Effector memory CD8-positive, alpha-beta T cell (primary cell): ENCODE measurements at regions not wholly inside any gene's neighbourhood (a gene's known extent, or its start where the extent isn't known, plus 50 kb on each side); places are given as distances from the start of the nearest gene placed in this dataset.

Experiments
- ATAC-seq: fragments of 150-1000 bp; cut with Tn5 transposase; replicated peaks from 2 replicates; pipeline ENCODE4 v1.10.0; 2021; ENCODE audit warnings: mild to moderate bottlenecking, moderate library complexity
- DNase-seq, 3 experiments: peaks; one replicate each; pipeline ENCODE4 v3.0.0; 2021
- H3K27ac Mint-ChIP-seq, 2 donors: one replicate each; pipeline ENCODE4 v1.8.0; 2022; ENCODE audit warnings: mild to moderate bottlenecking in 2 of 2, mixed read lengths in 2 of 2, moderate library complexity in 2 of 2
- H3K27me3 Mint-ChIP-seq, 2 donors: one replicate each; pipeline ENCODE4 v1.8.0; 2022; ENCODE audit warnings: mixed read lengths in 2 of 2
- H3K36me3 Mint-ChIP-seq: one replicate; pipeline ENCODE4 v1.8.0; 2022; ENCODE audit warnings: mild to moderate bottlenecking, moderate library complexity, mixed read lengths; ENCODE audit not compliant: insufficient read depth
- H3K4me1 Mint-ChIP-seq, 2 donors: one replicate each; pipeline ENCODE4 v1.8.0; 2022; ENCODE audit warnings: low read depth in 2 of 2, mixed read lengths in 2 of 2
- H3K4me3 Mint-ChIP-seq, 2 donors: one replicate each; pipeline ENCODE4 v1.8.0; 2022; ENCODE audit warnings: mild to moderate bottlenecking in 2 of 2, mixed read lengths in 2 of 2, moderate library complexity in 2 of 2
- H3K9me3 Mint-ChIP-seq, 2 donors: one replicate each; pipeline ENCODE4 v1.8.0; 2022; ENCODE audit warnings: mixed read lengths in 2 of 2

- no peak overlapping the region for H3K27ac Mint-ChIP-seq
- no peaks in the 10 kb centered on the region for H3K36me3 Mint-ChIP-seq
- no peaks in the 10 kb centered on the region for H3K27me3 Mint-ChIP-seq
- no peak for ATAC-seq
- no peaks in the 10 kb centered on the region for H3K4me1 Mint-ChIP-seq
- H3K9me3 Mint-ChIP-seq, result peaks cover 10 to 12% of the 10 kb centered on the region in 2 donors
- H3K4me3 Mint-ChIP-seq, result no peak overlapping the region
- no peak for DNase-seq
These were observed 530.0 kb downstream of the ZNF804A start for GRCh38 chr2:185128346-185128745.

DNA sequence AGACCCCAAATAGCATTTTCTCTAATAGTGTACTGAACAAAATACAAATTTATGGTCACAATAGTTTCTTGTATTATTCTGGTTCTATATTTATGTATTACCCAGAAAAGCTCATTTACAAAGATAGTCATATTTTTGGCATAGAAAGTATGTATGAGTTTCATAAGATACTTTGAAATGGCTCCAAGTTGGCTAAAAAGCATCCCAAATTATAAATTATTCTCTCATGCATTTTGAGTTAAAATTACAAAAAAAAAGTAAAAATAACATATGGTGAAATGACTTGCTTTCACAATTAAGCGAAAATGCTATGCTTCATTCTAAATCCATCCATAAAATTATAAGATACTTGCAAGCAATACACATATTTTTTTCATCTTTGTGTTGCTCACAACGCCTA, 530.7 kb downstream of the ZNF804A start:
- Mint-ChIP-seq H3K27ac (no peak overlapping the region), H3K4me1 (no peaks in the 10 kb centered on the region), H3K4me3 (no peak overlapping the region), H3K9me3 (peaks cover 6 to 8% of the 10 kb centered on the region in 2 donors), H3K36me3 (no peaks in the 10 kb centered on the region), H3K27me3 (no peaks in the 10 kb centered on the region)
- no peak for ATAC-seq
- no peak for DNase-seq

GRCh38 chr2:185130685-185131084, 532.4 kb downstream of the ZNF804A start:
- ATAC-seq, result no peak
- Mint-ChIP-seq H3K27me3 (no peaks in the 10 kb centered on the region), H3K4me1 (no peaks in the 10 kb centered on the region), H3K9me3 (peaks cover 6 to 11% of the 10 kb centered on the region in 2 donors), H3K36me3 (no peaks in the 10 kb centered on the region), H3K27ac (no peak overlapping the region), H3K4me3 (no peak overlapping the region)
- no peak for DNase-seq

- no peaks in the 10 kb centered on the region for H3K4me1 Mint-ChIP-seq
- H3K27me3 Mint-ChIP-seq, result no peaks in the 10 kb centered on the region
- ATAC-seq (no peak), DNase-seq (no peak)
- no peak overlapping the region for H3K27ac Mint-ChIP-seq
- no peaks in the 10 kb centered on the region for H3K36me3 Mint-ChIP-seq
- H3K4me3 Mint-ChIP-seq, result no peak overlapping the region
- peaks cover 2 to 8% of the 10 kb centered on the region in 2 donors for H3K9me3 Mint-ChIP-seq
These were observed 534.2 kb downstream of the ZNF804A start for GRCh38 chr2:185132501-185133041.

GRCh38 chr2:185137700-185138099, 539.4 kb downstream of the ZNF804A start:
- Mint-ChIP-seq H3K27ac (no peak overlapping the region), H3K9me3 (peaks cover 6 to 8% of the 10 kb centered on the region in 2 donors), H3K27me3 (no peaks in the 10 kb centered on the region), H3K4me3 (no peak overlapping the region), H3K4me1 (no peaks in the 10 kb centered on the region), H3K36me3 (no peaks in the 10 kb centered on the region)
- DNase-seq (no peak), ATAC-seq (no peak)

- H3K4me1 Mint-ChIP-seq, result no peaks in the 10 kb centered on the region
- H3K9me3 Mint-ChIP-seq, result peaks cover 4 to 8% of the 10 kb centered on the region in 2 donors
- H3K27me3 Mint-ChIP-seq, result no peaks in the 10 kb centered on the region
- DNase-seq (no peak), ATAC-seq (no peak)
- no peak overlapping the region for H3K27ac Mint-ChIP-seq
- H3K36me3 Mint-ChIP-seq, result no peaks in the 10 kb centered on the region
- no peak overlapping the region for H3K4me3 Mint-ChIP-seq
These were observed 544.3 kb downstream of the ZNF804A start for GRCh38 chr2:185142677-185143076.

GRCh38 chr2:185144159-185144919, 546.0 kb downstream of the ZNF804A start:
- no peak for ATAC-seq
- H3K4me3 Mint-ChIP-seq, result no peak overlapping the region
- H3K27ac Mint-ChIP-seq, result no peak overlapping the region
- no peaks in the 10 kb centered on the region for H3K4me1 Mint-ChIP-seq
- no peaks in the 10 kb centered on the region for H3K36me3 Mint-ChIP-seq
- H3K27me3 Mint-ChIP-seq, result no peaks in the 10 kb centered on the region
- H3K9me3 Mint-ChIP-seq, result peaks cover 4 to 8% of the 10 kb centered on the region in 2 donors
- DNase-seq, result no peak

DNA sequence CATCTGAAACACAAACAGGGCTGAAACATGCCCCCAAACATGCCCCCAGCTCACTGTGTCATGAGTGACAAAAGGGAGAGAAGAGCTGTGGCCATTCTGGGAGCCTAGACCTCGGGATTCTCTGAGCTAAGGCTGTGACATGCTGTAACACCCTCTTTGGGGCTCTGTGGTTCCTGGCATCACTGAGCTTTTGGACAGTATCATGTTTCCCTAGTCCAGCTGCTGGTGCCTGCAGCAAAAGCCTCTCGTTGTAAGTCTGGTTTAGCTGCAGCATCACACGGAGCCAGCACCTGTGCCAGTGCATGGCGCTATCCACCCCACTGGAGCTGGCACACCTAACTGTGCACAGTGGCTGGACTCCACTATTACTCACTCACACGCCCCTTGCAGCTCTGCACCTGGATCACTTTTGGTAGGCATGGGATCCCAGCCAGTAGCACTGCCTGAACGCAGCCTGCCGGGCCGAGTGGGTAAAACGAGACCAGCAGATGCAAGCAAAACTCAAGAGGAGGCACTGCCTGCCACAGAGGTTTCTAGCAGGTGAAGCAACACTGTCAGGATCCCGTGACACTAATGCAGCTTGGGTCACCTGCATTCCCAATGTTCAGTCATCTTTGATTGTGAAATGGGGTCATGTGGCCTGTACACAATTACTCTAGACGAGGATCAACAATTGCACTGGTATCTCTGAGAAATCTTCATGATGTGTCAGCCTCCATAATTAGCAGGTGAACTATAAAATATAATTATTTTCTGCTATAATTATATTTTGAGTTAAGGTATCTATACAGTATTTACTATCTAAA, 547.2 kb downstream of the ZNF804A start:
- H3K27me3 Mint-ChIP-seq, result no peaks in the 10 kb centered on the region
- H3K4me3 Mint-ChIP-seq, result no peak overlapping the region
- H3K9me3 Mint-ChIP-seq, result peaks cover 4 to 5% of the 10 kb centered on the region in 2 donors
- no peaks in the 10 kb centered on the region for H3K4me1 Mint-ChIP-seq
- ATAC-seq, result no peak
- DNase-seq, result no peak
- no peaks in the 10 kb centered on the region for H3K36me3 Mint-ChIP-seq
- H3K27ac Mint-ChIP-seq, result no peak overlapping the region

- H3K4me1 Mint-ChIP-seq, result no peaks in the 10 kb centered on the region
- H3K9me3 Mint-ChIP-seq, result peaks cover 7 to 8% of the 10 kb centered on the region in 2 donors
- DNase-seq (no peak), ATAC-seq (no peak)
- H3K27me3 Mint-ChIP-seq, result no peaks in the 10 kb centered on the region
- no peak overlapping the region for H3K27ac Mint-ChIP-seq
- no peak overlapping the region for H3K4me3 Mint-ChIP-seq
- H3K36me3 Mint-ChIP-seq, result no peaks in the 10 kb centered on the region
These were observed 549.0 kb downstream of the ZNF804A start for GRCh38 chr2:185147361-185147760.

GRCh38 chr2:185152186-185152585, 553.9 kb downstream of the ZNF804A start:
- DNase-seq (no peak), ATAC-seq (no peak)
- Mint-ChIP-seq H3K27me3 (no peaks in the 10 kb centered on the region), H3K4me1 (no peaks in the 10 kb centered on the region), H3K9me3 (peaks cover 5 to 17% of the 10 kb centered on the region in 2 donors), H3K27ac (no peak overlapping the region), H3K4me3 (no peak overlapping the region), H3K36me3 (no peaks in the 10 kb centered on the region)

- H3K27ac Mint-ChIP-seq, result no peak overlapping the region
- H3K9me3 Mint-ChIP-seq, result peaks cover 5% of the 10 kb centered on the region in 2 donors
- no peak for ATAC-seq
- no peak overlapping the region for H3K4me3 Mint-ChIP-seq
- H3K27me3 Mint-ChIP-seq, result no peaks in the 10 kb centered on the region
- no peaks in the 10 kb centered on the region for H3K4me1 Mint-ChIP-seq
- H3K36me3 Mint-ChIP-seq, result no peaks in the 10 kb centered on the region
- no peak for DNase-seq
These were observed 563.4 kb downstream of the ZNF804A start for GRCh38 chr2:185161701-185162100.

- Mint-ChIP-seq H3K9me3 (peaks cover 0 to 6% of the 10 kb centered on the region in 2 donors), H3K36me3 (no peaks in the 10 kb centered on the region), H3K4me1 (no peaks in the 10 kb centered on the region), H3K27me3 (no peaks in the 10 kb centered on the region), H3K4me3 (no peak overlapping the region), H3K27ac (no peak overlapping the region)
- no peak for ATAC-seq
- no peak for DNase-seq
These were observed 564.3 kb upstream of the FSIP2 start for GRCh38 chr2:185174353-185174752.

GRCh38 chr2:185179743-185180142, 558.9 kb upstream of the FSIP2 start:
- H3K27ac Mint-ChIP-seq, result no peak overlapping the region
- H3K4me3 Mint-ChIP-seq, result no peak overlapping the region
- peaks cover 6 to 8% of the 10 kb centered on the region in 2 donors for H3K9me3 Mint-ChIP-seq
- DNase-seq, result no peak
- no peaks in the 10 kb centered on the region for H3K27me3 Mint-ChIP-seq
- H3K36me3 Mint-ChIP-seq, result no peaks in the 10 kb centered on the region
- no peaks in the 10 kb centered on the region for H3K4me1 Mint-ChIP-seq
- no peak for ATAC-seq

- Mint-ChIP-seq H3K27ac (no peak overlapping the region), H3K4me3 (no peak overlapping the region), H3K4me1 (no peaks in the 10 kb centered on the region), H3K9me3 (peaks cover 6 to 8% of the 10 kb centered on the region in 2 donors), H3K27me3 (no peaks in the 10 kb centered on the region), H3K36me3 (no peaks in the 10 kb centered on the region)
- DNase-seq (no peak), ATAC-seq (no peak)
These were observed 556.7 kb upstream of the FSIP2 start for GRCh38 chr2:185181901-185182300.
